ENCODE measurements at regions not wholly inside any gene's neighbourhood (a gene's known extent, or its start where the extent isn't known, plus 50 kb on each side); places are given as distances from the start of the nearest gene placed in this dataset.
"Not testable (repeated sequence)": the region's sequence is repeated elsewhere in the genome, so short reads cannot be mapped to it uniquely, and the experiment has no call there.

DNA sequence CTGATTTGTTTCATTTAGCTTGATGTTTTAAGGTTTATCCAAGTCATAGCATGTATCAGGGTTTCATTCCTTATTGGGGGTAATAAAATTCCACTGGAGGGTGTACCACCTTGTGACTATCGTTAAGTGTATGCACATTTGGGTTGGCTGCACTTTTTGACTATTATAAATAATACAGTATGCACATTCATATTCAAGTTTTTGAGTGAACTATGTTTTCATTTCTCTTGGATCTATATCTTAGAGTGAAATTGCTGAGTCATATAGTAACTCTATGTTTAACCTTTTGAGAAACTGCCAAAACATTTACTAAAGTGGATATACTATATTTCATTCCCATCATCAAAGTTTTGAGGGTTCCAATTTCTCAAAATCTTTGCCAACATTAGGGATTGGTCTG lies 952.7 kb downstream of the TDRD15 start:
- DNase-seq = no peak

DNA sequence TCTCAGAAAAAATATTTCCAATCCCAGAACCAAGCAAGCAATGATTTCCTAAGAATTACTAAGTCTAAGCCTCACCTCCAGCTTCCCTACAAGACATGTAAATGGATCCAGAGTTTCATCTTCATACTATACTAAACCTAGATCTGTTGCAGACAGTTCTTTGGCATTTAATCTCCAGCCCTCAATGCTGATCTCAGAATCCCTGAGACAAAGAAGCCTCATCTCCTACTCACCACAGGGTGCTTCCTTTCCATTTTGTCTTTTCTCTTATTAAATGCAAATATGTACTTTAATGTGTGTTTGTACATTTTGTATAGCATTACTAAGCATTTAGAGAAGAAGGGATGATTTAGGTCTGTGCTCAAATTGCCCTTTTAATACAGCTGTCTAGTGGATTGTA lies 954.9 kb downstream of the TDRD15 start:
- no peak for DNase-seq

DNA sequence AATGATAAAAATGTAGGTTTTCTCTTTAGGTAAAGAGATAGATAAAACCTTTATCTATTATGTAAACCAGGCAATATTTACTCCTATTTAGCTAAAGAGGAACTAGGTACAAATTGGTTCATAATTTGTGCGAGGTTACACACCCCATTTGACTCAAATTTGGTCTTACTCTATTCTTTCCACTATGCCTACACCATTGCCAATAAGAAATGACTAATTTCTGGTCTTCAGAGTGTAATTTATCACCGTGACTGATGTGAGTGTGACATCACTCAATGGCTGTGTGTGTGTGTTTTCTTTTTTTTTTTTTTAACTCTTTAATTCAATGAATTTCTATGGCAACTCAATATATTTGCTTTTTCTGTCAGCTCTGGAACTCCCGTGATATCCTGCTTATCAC lies 955.8 kb downstream of the TDRD15 start:
- DNase-seq = no peak

DNA sequence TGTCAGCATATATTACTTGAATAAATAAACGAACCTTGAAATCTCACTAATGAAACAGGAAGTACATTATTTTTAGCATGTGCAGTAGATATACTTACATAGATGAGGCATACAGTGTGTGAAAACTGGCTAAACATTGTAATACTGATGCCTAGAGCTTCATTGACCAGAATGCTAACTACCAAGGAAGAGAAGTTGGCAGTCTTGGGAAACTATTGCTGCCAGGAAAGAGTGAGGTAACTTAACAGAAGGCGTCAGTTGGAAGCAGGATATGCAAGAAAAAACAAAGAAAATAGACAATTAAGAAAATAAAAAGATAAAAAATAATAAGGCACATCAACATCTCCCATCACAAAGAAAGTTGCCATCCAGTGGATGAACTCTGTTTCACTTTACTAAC lies 963.0 kb downstream of the TDRD15 start:
- DNase-seq = peak in 3 of 51 donors; percentile 1 to 25 (median 3)

DNA sequence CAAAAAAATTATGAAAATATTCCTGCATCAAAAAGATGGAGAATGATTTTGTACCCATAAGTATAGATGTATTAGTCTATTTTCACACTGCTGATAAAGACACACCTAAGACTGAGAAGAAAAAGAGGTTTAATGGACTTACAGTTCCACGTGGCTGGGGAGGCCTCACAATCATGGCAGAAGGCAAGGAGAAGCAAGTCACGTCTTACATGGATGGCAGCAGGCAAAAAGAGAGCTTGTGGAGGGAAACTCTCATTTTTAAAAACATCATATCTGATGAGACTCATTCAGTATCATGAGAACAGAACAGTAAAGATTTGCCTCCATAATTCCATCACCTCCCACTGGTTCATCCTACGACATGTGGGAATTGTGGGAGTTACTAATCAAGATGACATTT lies 979.8 kb downstream of the TDRD15 start:
- DNase-seq = not testable (repeated sequence)

DNA sequence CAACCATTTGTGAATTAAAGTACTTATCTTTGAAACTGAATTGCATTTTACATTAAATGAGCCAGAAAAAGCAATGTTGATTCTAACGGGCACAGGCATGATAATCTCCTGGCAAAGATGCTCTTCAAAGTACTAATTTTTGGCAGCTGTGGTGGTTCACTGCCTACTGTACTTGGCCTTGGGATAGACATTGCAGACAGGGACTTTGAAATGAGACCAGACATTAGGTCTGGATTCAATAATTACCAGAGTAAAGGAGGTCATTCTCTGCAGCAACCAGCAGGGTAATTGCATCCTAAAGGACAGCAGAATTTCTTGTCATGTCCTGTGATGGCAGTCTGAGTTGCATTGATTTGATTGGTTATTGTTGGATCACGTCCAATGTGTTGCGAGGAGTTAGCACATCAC lies 986.5 kb downstream of the TDRD15 start:
- no peak for DNase-seq

DNA sequence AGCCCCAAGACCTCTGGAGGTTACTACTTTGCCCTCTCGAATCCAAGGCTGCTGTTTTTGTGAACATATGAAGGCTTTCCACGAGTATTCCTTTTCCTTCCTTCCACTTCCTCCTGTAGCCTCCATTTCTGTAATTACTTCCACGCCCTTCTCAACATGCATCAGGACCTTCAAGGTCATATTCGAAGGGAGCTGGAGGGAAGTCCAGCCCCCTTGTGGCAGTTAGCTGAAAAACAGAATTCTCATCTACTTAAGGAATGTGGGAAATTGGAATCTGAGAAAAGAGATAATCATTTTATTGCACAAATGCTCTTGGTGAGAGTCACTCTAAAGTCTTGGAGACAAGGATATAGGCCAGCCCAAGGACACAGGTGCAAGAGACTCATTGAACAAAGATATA lies 1000.2 kb downstream of the TDRD15 start:
- no peak for DNase-seq

DNA sequence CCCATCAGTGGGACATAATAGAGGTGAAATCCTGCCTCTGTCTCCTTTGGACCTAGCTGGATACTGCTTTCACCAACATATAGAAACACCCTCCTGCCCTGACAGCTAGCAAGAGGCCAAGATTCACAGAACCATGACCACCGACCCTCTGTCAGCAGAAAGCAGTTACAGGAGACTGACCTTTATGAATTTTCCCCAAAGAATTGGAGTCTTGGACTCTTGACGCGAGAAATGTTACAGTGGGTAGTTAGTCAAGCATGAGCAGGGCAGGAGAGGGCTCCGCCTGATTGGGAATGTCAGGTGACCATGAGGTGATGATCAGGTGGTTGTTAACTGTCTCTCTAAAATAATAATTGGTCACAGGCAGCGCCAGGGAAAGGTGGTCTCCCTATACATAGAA lies 1002.3 kb downstream of the TDRD15 start:
- DNase-seq = no peak

DNA sequence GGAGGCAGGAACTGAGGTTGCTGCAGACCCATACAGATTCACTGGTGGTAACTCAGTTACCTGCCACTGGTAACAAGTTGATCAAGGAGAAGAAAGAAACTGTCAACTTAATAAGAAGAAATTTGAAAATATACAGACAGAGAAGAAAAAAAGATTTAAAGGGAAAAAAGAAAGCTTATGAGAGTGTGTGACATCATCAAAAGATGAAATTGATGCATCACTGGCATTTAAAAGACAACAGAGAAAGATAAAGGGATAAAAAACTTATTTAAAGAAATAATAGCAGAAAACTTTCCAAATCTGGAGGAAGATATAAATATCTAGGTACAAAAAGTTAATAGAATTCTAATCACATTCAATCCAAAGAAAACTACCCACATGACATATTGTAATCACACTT lies 1003.2 kb downstream of the TDRD15 start:
- no peak for DNase-seq

DNA sequence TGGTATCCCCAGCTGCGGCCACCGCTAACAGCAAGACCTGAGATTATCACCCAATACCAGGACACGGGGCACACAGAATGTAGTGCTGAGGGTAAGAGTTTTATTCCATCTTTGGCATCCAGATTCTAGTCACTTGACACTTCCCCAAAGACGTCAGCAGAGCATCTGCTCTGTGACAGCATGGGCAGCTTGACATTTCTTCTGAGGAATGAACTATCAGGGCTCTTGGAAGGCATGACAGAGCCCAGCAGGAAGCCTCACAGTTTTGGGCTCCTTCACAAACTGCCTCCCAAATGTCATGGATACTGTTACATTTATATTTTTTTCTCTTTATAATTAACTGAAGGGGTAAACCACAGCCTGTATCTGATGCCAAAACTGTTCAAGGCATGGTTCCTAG lies 1010.7 kb downstream of the TDRD15 start:
- no peak for DNase-seq

DNA sequence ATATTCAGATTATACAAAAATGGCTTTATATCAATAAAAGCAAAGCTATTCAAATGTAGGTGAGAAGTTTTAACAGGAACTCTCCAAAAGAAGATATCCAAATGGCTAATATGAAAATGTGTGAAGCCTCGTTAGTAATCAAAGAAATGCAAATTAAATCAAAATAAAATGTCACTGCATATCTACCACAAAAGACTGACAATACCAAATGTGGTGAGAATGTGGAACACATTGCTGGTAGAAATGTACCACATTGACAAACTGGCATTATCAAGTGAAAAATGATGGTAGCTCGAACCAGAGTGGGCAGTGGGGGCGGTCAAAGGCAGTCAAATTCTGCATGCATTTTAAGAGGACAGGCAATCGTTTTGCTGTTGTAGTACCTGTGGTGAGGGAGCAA lies 1012.7 kb downstream of the TDRD15 start:
- DNase-seq = no peak

DNA sequence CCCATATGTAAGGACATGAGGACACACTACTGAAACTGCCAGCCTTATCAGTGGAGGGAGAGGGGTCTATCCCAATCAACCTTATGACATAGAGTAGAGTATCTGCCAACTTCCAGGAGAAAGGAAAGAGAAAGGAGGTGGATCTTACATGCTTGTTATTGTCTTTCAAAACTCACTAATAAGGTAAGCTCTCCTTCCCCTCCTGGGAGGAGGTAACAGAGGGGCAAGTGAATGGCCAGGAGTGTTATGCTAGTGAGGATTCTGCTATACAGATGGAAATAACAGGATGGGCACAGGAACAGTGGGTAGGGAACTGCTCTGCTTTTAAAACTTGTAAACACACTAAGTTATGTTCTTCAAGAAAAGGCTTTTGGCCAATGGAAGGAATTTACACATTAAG lies 1020.1 kb downstream of the TDRD15 start:
- DNase-seq = no peak

DNA sequence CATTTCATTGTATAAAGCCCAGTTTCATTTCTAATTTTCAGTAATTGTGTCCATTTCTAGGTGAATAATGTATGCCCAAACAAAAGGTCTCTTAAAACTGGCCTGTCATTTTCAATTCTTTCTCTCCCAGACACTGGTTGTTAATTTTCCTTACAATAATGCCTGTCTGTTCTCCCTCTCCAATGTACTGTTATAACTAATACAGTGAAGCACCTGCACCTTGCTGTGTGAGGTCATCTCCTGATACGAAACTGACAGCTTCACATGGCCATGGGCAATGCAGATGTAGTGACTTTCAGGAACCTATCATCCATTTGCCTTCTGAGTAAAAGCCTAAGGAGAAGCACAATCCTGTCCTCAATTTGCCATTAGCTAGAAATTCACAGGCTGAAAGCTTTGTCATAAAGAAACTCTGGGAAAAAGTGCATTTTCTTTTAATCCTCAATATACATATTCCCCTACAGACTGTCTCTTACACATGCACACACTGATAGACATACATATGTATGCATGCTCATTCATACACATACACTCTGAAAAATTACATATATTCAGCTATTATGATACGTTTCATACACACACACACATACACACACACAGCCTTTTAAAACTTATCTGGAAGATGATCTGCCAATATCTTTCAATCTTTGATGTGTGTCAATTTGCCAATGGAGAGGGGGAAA lies 1030.3 kb downstream of the TDRD15 start:
- DNase-seq = no peak

DNA sequence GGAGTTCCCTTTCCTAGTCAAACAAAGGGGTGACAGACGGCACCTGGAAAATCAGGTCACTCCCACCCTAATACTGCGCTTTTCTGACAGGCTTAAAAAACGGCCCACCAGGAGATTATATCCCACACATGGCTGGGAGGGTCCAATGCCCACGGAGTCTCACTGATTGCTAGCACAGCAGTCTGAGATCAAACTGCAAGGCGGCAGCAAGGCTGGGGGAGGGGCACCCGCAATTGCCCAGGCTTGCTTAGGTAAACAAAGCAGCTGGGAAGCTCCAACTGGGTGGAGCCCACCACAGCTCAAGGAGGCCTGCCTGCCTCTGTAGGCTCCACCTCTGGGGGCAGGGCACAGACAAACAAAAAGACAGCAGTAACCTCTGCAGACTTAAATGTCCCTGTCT lies 1032.9 kb downstream of the TDRD15 start:
- DNase-seq = not testable (repeated sequence)

DNA sequence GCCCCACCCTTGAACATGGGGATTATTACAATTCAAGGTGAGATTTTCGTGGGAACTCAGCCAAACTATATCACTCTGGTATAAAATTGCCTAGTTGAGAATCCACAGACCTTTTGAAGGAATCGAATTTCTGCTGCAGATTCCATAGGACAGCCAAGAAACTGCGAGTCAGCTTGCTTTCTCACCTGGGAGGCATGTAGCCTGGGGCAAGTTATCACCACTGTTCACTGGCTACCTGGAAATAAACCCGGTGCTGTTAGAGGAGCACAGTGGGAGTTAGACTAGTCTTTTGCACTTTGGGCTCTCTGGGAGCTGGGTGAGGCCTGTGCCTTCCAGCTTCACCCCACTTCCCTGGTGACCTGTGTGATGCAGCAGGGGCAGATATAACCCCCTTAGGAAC lies 1043.5 kb downstream of the TDRD15 start:
- no peak for DNase-seq

DNA sequence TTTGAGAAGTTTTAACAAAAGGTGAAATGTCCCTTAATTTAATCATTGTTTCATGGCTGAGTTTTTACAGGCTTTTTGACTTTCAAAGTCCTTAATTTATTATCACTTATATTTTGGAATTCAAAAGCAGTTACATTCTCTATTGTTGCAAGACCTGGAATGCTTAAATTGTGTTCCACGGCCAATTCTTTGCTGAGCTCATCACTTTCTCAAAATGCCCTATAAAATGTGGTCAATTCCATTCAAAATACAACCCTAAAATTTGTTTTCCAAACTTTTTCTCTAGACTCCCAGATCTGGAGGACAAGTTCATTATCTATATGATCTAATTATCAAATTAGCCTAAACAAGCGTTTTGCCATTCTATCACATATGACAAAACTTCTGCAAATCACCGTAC lies 1051.2 kb downstream of the TDRD15 start:
- no peak for DNase-seq

DNA sequence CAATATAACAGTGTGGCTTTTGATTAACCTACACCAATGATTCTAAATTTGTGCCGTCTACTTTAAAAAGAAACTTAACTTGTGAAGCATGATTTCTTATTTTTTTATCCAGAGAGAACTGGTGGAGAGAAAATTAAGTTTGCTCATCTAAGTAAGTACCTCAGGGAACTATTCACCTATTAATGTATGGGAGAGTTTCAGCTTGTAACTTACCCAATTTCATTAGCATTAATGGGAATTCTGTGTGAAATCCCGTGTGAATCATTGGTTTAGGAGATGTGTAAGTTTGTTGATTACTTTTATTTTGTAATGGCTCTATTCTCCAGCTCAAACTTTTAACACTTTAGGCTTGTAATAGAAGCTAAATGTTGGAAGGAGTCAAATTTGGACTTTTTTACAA lies 1061.5 kb downstream of the TDRD15 start:
- no peak for DNase-seq

DNA sequence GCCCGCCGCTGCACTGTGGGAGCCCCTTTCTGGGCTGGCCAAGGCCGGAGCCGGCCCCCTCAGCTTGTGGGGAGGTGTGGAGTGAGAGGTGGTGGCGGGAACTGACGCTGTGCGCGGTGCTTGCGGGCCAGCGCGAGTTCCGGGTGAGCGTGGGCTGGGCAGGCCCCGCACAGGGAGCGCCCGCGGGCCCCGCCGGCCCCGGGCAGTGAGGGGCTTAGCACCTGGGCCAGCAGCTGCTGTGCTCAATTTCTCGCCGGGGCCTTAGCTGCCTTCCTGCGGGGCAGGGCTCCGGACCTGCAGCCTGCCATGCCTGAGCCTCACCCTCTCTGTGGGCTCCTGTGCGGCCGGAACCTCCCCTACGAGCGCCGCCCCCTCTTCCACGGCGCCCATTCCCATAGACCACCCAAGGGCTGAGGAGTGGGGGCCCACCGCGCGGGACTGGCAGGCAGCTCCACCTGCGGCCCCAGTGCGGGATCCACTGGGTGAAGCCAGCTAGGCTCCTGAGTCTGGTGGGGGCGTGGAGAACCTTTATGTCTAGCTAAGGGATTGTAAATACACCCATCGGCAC lies 1062.6 kb downstream of the TDRD15 start:
- not testable (repeated sequence) for DNase-seq

DNA sequence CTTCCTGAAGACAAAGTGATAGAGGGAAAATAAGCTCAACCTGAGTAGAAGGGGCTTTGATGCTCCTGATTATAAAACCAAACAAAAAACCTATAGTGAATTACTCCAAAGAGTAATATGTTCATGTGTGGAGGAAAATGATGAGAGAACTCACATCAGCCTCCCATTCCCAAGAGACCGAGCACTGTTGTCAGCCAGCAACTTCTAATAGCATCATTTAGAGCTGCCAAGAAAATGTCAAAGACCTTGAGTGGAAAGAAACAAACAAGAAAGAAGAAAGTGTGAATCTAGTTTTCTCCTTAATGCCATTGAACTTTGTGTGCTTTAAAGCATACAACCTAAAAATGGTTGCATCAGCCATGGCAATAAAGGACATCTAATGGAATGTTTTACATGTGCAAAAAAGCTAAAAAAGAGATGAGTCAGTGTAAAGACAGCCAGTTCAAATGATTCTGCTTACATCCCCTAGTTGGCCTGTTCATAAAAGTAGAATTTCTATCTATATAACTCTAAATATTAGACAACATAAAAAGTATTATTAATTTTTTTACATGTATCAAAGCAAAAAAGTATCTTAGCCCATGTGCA lies 1066.2 kb downstream of the TDRD15 start:
- DNase-seq = no peak

DNA sequence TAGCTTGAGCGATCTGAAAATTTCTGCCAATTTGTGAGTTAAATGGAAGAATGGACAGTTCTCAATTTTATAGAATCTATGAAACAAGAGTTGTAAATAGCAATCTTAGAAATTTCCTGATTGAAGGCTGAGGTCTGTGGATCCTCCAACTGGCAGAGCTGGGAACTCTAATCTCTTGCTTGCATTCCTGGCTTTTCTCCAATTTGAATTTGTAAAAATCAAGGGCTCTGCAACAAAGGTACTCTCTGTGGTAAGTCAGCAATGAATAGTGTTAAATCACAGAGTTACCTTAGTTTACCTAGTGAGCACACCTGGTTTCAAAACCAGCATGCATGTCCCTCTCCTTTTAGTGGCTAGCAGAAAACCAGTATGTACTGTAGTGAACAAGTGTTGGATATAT lies 1070.5 kb downstream of the TDRD15 start:
- DNase-seq = no peak

DNA sequence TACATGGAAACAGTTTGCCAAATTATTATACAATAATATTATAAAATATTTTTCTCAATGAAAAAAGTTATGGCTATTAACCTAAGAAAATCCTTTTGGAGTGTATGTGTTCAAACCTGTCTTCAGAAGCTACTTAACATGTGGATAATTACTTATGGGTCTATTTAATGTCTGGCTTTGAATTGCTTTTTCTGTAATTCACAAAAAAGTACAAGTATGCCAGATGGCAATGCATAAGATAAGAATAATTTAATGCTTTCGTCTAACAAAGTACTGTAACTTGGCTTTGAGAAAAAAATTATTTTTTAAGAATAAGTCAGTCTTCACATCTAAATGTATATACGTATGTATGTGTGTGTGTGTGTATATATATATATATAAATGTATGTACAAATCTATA lies 1073.0 kb downstream of the TDRD15 start:
- DNase-seq = no peak

DNA sequence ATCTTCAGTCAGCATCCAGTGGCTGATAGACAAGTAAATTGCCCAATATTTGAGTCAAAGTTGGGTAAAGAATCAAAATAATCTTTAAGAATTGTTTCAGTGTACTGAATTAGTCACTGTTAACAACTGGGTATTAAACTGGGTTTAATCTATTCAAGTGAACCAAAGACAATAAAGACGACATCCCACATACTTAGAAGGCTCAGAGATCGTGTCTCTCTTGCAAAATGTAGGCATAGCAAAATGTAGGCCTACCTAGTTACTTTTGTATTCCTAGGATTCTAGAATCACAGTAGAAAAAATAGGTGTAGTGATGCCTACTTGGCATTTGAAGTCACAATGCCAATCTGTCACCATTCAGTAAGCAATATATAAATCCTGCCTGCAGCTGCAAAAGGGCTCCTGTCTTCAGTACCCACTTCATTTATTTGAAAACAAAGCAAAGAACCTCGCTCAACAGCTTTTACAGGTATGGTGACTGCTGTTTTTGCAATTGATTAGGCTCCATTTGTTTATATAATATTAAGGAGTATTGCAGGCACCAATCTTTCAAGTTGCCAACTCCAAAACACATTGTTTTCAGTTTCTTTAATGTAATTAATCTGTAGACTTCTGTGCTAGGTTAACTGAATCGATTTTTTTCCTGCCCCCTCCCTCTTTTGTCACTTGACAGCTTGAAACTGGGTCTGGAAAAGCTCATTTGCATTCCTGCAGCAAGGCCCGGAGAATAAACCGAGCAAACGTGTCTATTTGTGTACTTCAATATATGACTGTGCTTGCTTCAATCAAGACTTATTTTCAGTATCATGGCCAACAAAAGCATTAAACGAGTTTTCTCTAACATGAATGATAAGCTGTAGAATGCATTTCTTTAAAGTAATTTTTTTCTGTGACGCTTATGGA lies 1074.9 kb downstream of the TDRD15 start:
- peak in 1 of 51 donors; percentile 28 for DNase-seq

Data from hypothalamus (tissue), 51 donors.